ENCODE measurements at regions not wholly inside any gene's neighbourhood (a gene's known extent, or its start where the extent isn't known, plus 50 kb on each side); places are given as distances from the start of the nearest gene placed in this dataset.

DNA sequence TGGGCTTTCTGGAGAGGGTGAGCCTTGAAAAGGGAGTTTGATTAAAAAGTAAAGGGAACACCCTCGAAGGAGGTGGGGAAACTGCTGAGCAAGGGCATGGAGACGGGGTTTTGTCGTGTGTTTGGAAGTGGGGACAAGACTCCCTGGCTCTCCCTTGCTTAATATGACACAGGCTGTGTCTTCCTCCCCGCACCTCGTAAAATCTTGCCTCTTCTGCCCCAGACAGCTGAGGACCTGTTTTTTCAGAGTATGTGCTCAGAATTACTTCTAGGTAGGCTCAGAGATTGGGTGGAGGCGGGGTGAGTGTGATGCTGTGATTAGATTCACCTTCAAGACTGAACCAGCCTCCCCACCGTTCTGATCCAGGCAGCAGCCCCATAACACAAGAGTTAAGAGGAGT, 244.4 kb upstream of the TLE3 start:
- no peak for DNase-seq

DNA sequence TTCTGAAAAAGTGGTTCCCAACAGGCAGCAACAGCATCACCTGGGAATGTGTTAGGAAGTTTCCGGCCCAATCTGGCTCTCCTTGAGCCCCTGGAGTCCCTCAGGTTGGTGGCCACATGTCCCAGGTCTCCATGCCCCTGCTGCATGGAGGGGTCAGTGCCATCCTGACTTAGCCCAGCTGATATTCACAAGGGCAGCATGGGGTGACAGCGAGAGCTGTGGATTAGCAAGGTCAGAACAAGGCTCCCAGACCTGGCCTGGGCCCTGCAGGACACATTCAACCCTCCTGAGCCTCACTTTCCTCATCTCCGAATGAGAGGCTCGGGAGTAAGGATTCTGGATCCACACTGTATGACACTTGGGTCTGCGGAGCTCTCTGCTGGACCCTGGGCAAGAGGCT, 243.8 kb upstream of the TLE3 start:
- DNase-seq, result no peak

DNA sequence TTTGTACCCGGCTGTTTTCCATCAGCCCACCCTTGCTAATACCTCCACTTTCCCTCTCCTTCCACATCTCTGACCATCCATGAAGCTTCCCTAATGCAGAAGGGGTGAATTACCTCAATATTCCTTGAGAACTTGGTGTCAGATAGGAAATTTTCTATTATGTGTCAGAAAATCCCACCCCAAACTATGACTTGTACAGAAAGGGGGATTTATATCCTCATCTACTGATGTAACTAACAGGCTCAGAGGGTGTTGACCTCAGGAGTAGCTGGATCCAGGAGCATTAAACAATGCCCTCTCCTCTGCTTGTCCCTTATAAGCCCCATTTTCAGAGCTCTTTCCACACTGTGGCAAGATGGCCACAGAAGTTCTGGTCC, 242.8 kb upstream of the TLE3 start:
- no peak for DNase-seq

- no peak for DNase-seq
Observed at GRCh38 chr15:70339571-70340493, 242.1 kb upstream of the TLE3 start.

- no peak for DNase-seq
Observed at GRCh38 chr15:70337277-70338186, 239.8 kb upstream of the TLE3 start.

GRCh38 chr15:70336425-70337009, 238.8 kb upstream of the TLE3 start:
- no peak for DNase-seq

GRCh38 chr15:70334286-70334685, 236.6 kb upstream of the TLE3 start:
- DNase-seq, result no peak

GRCh38 chr15:70329179-70329578, 231.5 kb upstream of the TLE3 start:
- DNase-seq, result no peak

GRCh38 chr15:70328679-70329115, 231.0 kb upstream of the TLE3 start:
- DNase-seq, result no peak

- DNase-seq, result peak; percentile 68
Observed at GRCh38 chr15:70327856-70328678, 230.3 kb upstream of the TLE3 start.

GRCh38 chr15:70327328-70327855, 229.7 kb upstream of the TLE3 start:
- DNase-seq, result no peak

- no peak for DNase-seq
Observed at GRCh38 chr15:70324001-70324974, 226.6 kb upstream of the TLE3 start.

DNA sequence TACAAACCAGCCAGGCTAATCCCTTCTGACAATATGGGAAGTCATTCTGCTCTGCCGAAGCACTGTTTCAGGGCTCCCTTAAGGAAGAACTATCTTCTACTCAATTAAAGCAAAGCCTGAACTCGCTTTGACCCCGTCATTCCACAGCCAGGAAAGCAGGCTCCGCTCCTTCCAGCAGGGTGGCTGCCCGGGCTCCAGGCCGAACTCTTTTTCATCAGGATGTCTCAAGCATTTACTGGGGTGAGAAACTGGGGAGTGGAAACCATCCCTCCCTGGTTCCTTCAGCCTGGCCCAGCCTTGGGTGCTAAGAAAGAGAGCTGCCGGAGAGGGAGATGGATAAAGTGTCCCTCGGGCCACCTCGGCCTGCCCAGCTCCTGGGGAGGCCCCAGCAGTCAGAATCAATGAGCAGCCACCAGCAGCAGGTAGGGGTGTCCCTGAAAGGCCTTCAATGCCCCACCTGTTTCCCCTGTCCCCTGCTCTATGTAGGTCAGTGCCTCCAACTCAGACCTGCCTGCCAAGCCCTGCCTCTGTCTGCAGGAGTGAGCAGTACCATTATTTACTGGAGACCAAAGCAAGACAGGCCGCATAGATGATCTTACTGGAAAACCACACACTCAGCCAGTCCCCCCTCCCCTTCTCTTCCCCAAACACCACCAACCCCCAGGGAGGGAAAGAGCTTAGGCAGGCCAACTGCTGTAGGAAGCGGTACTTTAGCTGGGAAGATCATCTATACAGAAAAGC, 225.6 kb upstream of the TLE3 start:
- DNase-seq, result no peak

- DNase-seq, result no peak
Observed at GRCh38 chr15:70322051-70322668, 224.4 kb upstream of the TLE3 start.

DNA sequence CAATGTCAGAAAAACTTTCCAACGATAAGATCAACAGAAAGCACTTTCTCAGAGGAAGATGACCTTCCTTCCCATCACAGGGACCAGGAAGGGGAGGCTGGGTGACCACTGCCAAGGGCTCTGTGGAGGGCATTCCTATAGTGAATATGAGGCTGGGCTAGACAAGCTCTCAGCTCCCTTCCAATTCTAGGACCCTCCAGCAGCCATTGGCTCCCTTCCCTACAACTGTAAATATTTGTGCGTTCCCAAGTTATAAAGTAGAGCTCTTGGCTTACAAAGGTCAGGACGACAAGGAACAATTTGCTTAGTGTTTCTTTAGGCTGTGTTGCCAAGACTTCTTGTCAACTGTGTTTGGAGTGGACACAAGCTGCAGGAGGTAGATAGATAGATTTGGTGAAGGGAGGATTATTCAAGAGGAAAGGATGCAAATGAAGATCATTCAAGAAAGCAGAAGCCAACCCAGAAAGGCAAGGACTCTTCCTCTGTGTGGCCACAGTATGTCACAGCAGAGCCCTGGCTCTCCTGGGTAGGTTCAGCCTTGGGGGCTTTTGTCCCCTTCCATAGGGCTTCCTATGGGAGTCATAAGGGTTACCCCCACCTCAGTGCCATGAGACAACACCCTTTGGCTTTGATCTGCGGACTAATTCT, 223.6 kb upstream of the TLE3 start:
- no peak for DNase-seq

DNA sequence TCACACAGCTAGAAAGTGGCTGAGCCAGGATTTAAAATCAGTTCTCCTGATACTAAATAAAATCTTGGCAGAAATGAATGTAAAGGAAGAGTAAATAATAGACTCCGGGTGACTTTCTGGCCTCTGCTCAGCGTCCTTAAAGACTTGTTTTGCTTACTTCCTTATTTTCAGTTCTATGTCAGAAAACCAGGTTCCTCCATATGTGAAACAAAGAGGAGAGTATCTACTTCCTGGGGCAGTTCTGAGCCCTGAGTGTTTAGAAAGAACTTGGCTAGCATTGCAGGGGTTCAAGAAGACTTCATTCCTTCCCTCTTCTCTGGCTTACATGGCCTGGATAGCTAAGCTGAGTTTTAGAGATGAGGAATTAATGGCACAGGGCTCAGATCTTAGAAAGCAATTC, 222.8 kb upstream of the TLE3 start:
- DNase-seq, result no peak

DNA sequence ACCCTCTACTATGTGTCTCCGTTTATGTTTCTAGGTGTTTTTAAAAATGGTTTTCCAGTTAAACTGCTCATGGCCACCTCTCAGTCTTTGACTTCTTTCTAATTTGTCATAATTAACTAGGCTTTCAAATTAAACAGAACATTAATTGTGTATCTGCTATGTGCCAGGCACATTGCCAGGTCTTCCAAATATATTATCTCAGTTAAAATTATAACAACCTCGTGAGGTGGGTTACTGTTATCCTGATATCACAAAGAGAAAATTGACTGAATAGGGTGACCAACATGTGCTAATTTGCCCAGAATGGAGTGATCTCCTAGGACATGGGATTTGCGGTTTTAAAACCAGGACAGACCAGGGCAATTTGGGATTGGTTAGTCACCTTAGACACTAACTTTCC, 222.4 kb upstream of the TLE3 start:
- no peak for DNase-seq

- DNase-seq, result no peak
Observed at GRCh38 chr15:70319466-70319865, 221.7 kb upstream of the TLE3 start.
